ENCODE measurements at regions not wholly inside any gene's neighbourhood (a gene's known extent, or its start where the extent isn't known, plus 50 kb on each side); places are given as distances from the start of the nearest gene placed in this dataset.

DNA sequence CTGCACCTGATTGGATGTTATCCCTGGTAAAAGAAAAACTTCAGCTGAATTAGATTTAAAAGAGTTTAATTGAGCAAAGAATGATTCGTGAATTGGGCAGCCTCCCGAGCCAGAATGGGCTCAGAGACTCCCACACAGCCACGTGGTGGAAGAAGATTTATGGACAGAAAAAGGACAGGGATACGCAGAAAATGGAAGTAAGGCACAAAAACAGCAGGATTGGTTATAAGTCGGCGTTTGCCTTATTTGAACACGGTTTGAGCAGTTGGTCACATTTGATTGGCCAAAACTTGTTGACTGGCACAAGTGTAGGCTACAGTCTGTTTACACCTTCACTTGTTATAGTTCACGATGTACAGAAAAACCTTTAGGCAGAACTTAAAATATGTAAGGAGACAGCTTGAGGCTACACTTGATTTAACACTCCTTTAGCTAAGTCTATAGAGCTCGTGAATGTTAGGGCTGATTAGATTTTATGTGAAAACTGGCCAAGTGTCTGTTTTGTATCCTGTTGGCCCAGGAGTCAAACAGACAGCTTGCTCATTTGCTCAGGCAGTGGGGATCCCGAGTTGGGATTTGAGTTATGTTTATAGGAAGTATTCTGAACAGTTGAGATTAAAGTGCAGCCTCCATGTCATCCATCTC, 119.5 kb upstream of the SHISA6 start:
- TF ChIP-seq, protein P1, sequence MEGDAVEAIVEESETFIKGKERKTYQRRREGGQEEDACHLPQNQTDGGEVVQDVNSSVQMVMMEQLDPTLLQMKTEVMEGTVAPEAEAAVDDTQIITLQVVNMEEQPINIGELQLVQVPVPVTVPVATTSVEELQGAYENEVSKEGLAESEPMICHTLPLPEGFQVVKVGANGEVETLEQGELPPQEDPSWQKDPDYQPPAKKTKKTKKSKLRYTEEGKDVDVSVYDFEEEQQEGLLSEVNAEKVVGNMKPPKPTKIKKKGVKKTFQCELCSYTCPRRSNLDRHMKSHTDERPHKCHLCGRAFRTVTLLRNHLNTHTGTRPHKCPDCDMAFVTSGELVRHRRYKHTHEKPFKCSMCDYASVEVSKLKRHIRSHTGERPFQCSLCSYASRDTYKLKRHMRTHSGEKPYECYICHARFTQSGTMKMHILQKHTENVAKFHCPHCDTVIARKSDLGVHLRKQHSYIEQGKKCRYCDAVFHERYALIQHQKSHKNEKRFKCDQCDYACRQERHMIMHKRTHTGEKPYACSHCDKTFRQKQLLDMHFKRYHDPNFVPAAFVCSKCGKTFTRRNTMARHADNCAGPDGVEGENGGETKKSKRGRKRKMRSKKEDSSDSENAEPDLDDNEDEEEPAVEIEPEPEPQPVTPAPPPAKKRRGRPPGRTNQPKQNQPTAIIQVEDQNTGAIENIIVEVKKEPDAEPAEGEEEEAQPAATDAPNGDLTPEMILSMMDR (IDR thresholded peaks at IDR 0.05): no peak
- no peak overlapping the region for H3K4me3 ChIP-seq
- no peak overlapping the region for H3K27ac ChIP-seq
- no peaks in the 10 kb centered on the region for H3K36me3 ChIP-seq
- no peaks in the 10 kb centered on the region for H3K27me3 ChIP-seq (replicated peaks; ENCODE audit: insufficient read depth)
- ATAC-seq (ENCODE audit: insufficient number of reproducible peaks, low FRiP score, low read depth): no peak
- no peaks in the 10 kb centered on the region for H3K9me3 ChIP-seq
- DNase-seq (ENCODE audit: low spot score): no peak
- H3K4me1 ChIP-seq (ENCODE audit: control insufficient read depth in 1 of 2, low read depth in 2 of 2): no peaks in the 10 kb centered on the region

- ATAC-seq (ENCODE audit: insufficient number of reproducible peaks, low FRiP score, low read depth) (no peak), DNase-seq (ENCODE audit: low spot score) (no peak)
- no peaks in the 10 kb centered on the region for H3K27me3 ChIP-seq (replicated peaks; ENCODE audit: insufficient read depth)
- no peaks in the 10 kb centered on the region for H3K4me1 ChIP-seq (ENCODE audit: control insufficient read depth in 1 of 2, low read depth in 2 of 2)
- H3K9me3 ChIP-seq: no peaks in the 10 kb centered on the region
- H3K36me3 ChIP-seq: no peaks in the 10 kb centered on the region
- TF ChIP-seq, protein P1 (IDR thresholded peaks at IDR 0.05): no peak
- no peak overlapping the region for H3K4me3 ChIP-seq
- H3K27ac ChIP-seq: no peak overlapping the region
These were observed 131.9 kb upstream of the SHISA6 start for GRCh38 chr17:11109106-11109505.

GRCh38 chr17:11105141-11105540, 135.9 kb upstream of the SHISA6 start:
- Histone ChIP-seq H3K9me3 (no peaks in the 10 kb centered on the region), H3K4me1 (ENCODE audit: control insufficient read depth in 1 of 2, low read depth in 2 of 2) (no peaks in the 10 kb centered on the region), H3K4me3 (no peak overlapping the region), H3K27me3 (replicated peaks; ENCODE audit: insufficient read depth) (no peaks in the 10 kb centered on the region), H3K27ac (no peak overlapping the region), H3K36me3 (no peaks in the 10 kb centered on the region)
- TF ChIP-seq, protein P1 (IDR thresholded peaks at IDR 0.05): no peak
- no peak for ATAC-seq (ENCODE audit: insufficient number of reproducible peaks, low FRiP score, low read depth)
- DNase-seq (ENCODE audit: low spot score): no peak

DNA sequence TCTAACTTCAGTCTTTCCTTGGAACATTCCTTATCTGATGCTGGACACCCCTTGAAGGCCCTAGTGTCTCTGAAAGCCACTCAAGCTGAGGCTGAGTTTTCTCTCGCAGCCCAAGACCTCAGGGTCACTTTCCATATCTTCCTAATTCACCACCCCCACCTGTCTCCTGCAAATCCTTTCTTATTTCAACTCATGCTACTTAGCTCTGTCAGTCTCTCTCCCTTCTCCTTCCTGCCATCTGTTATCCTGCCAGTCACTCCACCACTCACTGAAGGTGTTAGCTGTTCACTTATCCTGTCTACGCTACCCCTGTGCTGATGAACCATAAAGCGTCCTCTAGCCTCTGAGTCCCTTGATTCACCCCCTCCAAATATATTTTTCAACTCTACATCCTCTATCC, 143.9 kb upstream of the SHISA6 start:
- no peaks in the 10 kb centered on the region for H3K9me3 ChIP-seq
- H3K36me3 ChIP-seq: no peaks in the 10 kb centered on the region
- H3K27me3 ChIP-seq (replicated peaks; ENCODE audit: insufficient read depth): no peaks in the 10 kb centered on the region
- no peak overlapping the region for H3K4me3 ChIP-seq
- TF ChIP-seq, protein P1 (IDR thresholded peaks at IDR 0.05): no peak
- no peak for ATAC-seq (ENCODE audit: insufficient number of reproducible peaks, low FRiP score, low read depth)
- DNase-seq (ENCODE audit: low spot score): no peak
- H3K4me1 ChIP-seq (ENCODE audit: control insufficient read depth in 1 of 2, low read depth in 2 of 2): no peaks in the 10 kb centered on the region
- no peak overlapping the region for H3K27ac ChIP-seq

GRCh38 chr17:11094331-11094730, 146.7 kb upstream of the SHISA6 start:
- Histone ChIP-seq H3K4me3 (no peak overlapping the region), H3K27ac (no peak overlapping the region), H3K4me1 (ENCODE audit: control insufficient read depth in 1 of 2, low read depth in 2 of 2) (no peaks in the 10 kb centered on the region), H3K27me3 (replicated peaks; ENCODE audit: insufficient read depth) (no peaks in the 10 kb centered on the region), H3K9me3 (no peaks in the 10 kb centered on the region), H3K36me3 (no peaks in the 10 kb centered on the region)
- TF ChIP-seq, protein P1 (IDR thresholded peaks at IDR 0.05): no peak
- DNase-seq (ENCODE audit: low spot score): no peak
- ATAC-seq (ENCODE audit: insufficient number of reproducible peaks, low FRiP score, low read depth): no peak
